ENCODE measurements at regions not wholly inside any gene's neighbourhood (a gene's known extent, or its start where the extent isn't known, plus 50 kb on each side); places are given as distances from the start of the nearest gene placed in this dataset.
"Not testable (repeated sequence)": the region's sequence is repeated elsewhere in the genome, so short reads cannot be mapped to it uniquely, and the experiment has no call there.

- ChIA-PET CTCF (no interaction called here), POLR2A (no interaction called here)
- Mint-ChIP-seq H3K27me3 (peaks cover 2% of the 10 kb centered on the region), H3K4me1 (peaks cover 5% of the 10 kb centered on the region), H3K27ac (no peak overlapping the region), H3K9me3 (no peaks in the 10 kb centered on the region), H3K36me3 (ENCODE audit: low read depth) (no peaks in the 10 kb centered on the region), H3K4me3 (no peak overlapping the region)
- DNase-seq: no peak
These were observed 56.5 kb upstream of the PAPSS2 start for GRCh38 chr10:87603196-87603595.

DNA sequence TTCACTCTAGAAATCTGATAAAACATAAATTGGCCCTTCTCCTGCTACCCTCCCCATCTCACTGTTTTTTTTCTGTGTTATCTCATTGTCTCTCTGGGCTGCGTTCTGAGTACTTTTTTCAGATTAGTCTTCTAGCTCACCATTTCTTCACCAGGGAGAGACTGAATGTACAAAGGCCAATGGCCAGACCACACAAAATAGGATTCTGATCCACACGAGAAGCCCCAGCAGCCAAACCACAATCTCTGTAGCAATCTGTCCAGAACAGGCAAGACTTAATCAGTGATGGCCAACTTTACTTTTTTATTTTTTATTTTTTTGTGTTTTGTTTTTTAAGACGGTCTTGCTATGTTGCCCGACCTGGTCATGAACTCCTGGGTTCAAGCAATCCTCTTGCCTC, 55.9 kb upstream of the PAPSS2 start:
- DNase-seq: no peak
- Mint-ChIP-seq H3K36me3 (ENCODE audit: low read depth) (no peaks in the 10 kb centered on the region), H3K4me1 (peaks cover 5% of the 10 kb centered on the region), H3K27ac (no peak overlapping the region), H3K27me3 (peaks cover 2% of the 10 kb centered on the region), H3K4me3 (no peak overlapping the region), H3K9me3 (no peaks in the 10 kb centered on the region)
- CTCF ChIA-PET: no interaction called here
- POLR2A ChIA-PET: interaction anchor here (0.6 kb wide), 1 partner anchor 18 kb away, joined by 3 read pairs; no protein-coding TSS in a partner anchor

DNA sequence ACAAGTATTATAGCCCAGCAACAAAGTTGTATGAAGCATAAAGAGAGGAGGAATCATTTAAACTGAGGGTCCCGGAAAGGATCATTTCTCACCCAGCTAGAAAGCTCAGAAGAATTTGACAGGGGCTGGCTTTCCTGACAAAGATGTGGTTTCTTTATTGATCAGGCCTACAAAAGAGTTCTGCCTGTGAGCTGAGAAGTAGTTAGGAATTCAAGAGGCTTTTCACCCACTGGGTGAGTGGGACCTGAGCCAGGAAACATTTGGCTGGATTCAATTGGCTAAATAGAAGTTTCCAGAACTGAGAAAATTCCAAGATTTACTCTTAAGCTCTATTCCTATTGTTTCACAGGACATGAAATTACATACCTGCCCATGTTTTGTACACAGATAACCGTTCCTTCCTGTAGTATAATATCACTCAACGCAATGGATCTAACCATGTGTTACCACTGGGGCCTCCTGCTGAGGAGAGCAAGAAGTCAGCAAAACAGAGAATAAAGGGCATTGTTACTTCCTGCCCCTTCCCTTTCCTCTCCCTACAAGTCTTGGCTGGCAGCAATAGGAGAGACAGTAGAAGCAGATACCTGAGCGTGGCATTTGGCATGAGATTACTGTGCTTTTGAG, 53.9 kb upstream of the PAPSS2 start:
- no peaks in the 10 kb centered on the region for H3K36me3 Mint-ChIP-seq (ENCODE audit: low read depth)
- H3K27me3 Mint-ChIP-seq: peaks cover 2% of the 10 kb centered on the region
- no peaks in the 10 kb centered on the region for H3K9me3 Mint-ChIP-seq
- ChIA-PET POLR2A (no interaction called here), CTCF (no interaction called here)
- no peak overlapping the region for H3K4me3 Mint-ChIP-seq
- no peak for DNase-seq
- peaks cover 5% of the 10 kb centered on the region for H3K4me1 Mint-ChIP-seq
- no peak overlapping the region for H3K27ac Mint-ChIP-seq

DNA sequence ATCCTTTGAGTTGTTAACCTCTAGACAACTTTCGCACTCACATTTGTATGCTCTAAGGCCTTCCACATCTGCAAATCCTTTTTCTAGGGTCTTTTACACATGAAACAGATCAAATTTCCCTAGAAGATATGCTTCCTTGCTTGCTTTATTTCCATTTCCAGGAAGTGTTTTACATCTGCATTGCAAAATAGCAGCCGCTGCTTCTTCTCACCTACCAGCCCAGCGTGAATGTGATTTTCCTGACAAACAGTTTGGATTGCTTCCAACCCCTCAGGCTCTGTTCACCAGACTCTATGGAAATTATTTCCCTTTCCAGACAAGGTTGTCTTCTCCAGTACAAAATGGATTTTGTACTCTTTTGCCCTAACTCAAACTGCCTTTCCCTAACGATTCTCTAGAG, 50.9 kb upstream of the PAPSS2 start:
- Mint-ChIP-seq H3K27ac (no peak overlapping the region), H3K4me1 (no peaks in the 10 kb centered on the region), H3K27me3 (no peaks in the 10 kb centered on the region), H3K36me3 (ENCODE audit: low read depth) (no peaks in the 10 kb centered on the region), H3K9me3 (no peaks in the 10 kb centered on the region), H3K4me3 (no peak overlapping the region)
- DNase-seq: no peak
- ChIA-PET CTCF (no interaction called here), POLR2A (no interaction called here)

- H3K4me3 Mint-ChIP-seq; DNase-seq; H3K4me1 Mint-ChIP-seq; POLR2A ChIA-PET; H3K27me3 Mint-ChIP-seq; H3K27ac Mint-ChIP-seq; H3K9me3 Mint-ChIP-seq; CTCF ChIA-PET; H3K36me3 Mint-ChIP-seq (ENCODE audit: low read depth): not testable (repeated sequence)
These were observed 50.1 kb upstream of the PAPSS2 start for GRCh38 chr10:87609563-87609962.

Data from activated CD4-positive, alpha-beta memory T cell treated with anti-CD3 and anti-CD28 coated beads, Interleukin-2, amount 10 ng/mL, durations not matched to agents 7 days and 5 days (primary cell).